ENCODE measurements at regions not wholly inside any gene's neighbourhood (a gene's known extent, or its start where the extent isn't known, plus 50 kb on each side); places are given as distances from the start of the nearest gene placed in this dataset.

DNA sequence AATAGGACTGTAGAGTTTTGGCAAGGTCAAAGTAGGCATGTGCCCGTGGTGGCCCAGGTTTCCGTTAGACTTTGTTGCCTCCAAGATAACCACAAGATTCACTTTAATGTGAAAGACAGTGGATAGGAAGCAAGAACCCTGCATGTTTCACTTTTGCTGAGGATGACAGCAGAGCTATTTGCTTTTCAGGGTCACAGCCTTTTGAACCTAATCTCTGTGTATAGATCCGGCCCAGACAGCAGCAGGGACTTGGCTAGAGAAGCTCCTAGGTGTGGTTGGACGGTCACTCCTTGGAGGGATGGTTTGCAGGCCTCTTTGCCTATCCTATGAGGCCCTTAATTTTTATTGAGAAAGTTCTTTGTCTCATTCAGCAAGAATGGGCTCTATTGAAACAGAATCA lies 538.8 kb downstream of the HACE1 start:
- Histone ChIP-seq H3K4me3 (ENCODE audit: insufficient read depth, low read depth, low read length) (no peak overlapping the region), H3K27me3 (ENCODE audit: control insufficient read depth, insufficient read depth, low read length, poor library complexity, severe bottlenecking) (no peaks in the 10 kb centered on the region), H3K9me3 (ENCODE audit: control insufficient read depth, low read length) (no peaks in the 10 kb centered on the region), H3K36me3 (ENCODE audit: control insufficient read depth, insufficient read depth, low read length) (no peaks in the 10 kb centered on the region), H3K27ac (ENCODE audit: insufficient read depth, low read depth, low read length, poor library complexity, severe bottlenecking) (no peak overlapping the region), H3K4me1 (ENCODE audit: control insufficient read depth, insufficient read depth, low read length) (no peaks in the 10 kb centered on the region)
- 66 to 71% methylated on average over 4 of the region's 4 CpGs for WGBS, 2 experiments

GRCh38 chr6:104312851-104313250 lies 546.9 kb downstream of the HACE1 start:
- Histone ChIP-seq H3K27ac (ENCODE audit: insufficient read depth, low read depth, low read length, poor library complexity, severe bottlenecking) (no peak overlapping the region), H3K4me3 (ENCODE audit: insufficient read depth, low read depth, low read length) (no peak overlapping the region), H3K4me1 (ENCODE audit: control insufficient read depth, insufficient read depth, low read length) (no peaks in the 10 kb centered on the region), H3K9me3 (ENCODE audit: control insufficient read depth, low read length) (no peaks in the 10 kb centered on the region), H3K36me3 (ENCODE audit: control insufficient read depth, insufficient read depth, low read length) (no peaks in the 10 kb centered on the region), H3K27me3 (ENCODE audit: control insufficient read depth, insufficient read depth, low read length, poor library complexity, severe bottlenecking) (no peaks in the 10 kb centered on the region)
- WGBS, 2 experiments = 86 to 95% methylated on average over 1 to 3 of the region's 3 CpGs

GRCh38 chr6:104306211-104306610 lies 553.5 kb downstream of the HACE1 start:
- Histone ChIP-seq H3K27ac (ENCODE audit: insufficient read depth, low read depth, low read length, poor library complexity, severe bottlenecking) (no peak overlapping the region), H3K36me3 (ENCODE audit: control insufficient read depth, insufficient read depth, low read length) (no peaks in the 10 kb centered on the region), H3K27me3 (ENCODE audit: control insufficient read depth, insufficient read depth, low read length, poor library complexity, severe bottlenecking) (no peaks in the 10 kb centered on the region), H3K4me3 (ENCODE audit: insufficient read depth, low read depth, low read length) (no peak overlapping the region), H3K9me3 (ENCODE audit: control insufficient read depth, low read length) (no peaks in the 10 kb centered on the region), H3K4me1 (ENCODE audit: control insufficient read depth, insufficient read depth, low read length) (no peaks in the 10 kb centered on the region)
- 99 to 100% methylated on average over 1 to 2 of the region's 2 CpGs for WGBS, 2 experiments

GRCh38 chr6:104305206-104305605 lies 554.5 kb downstream of the HACE1 start:
- H3K9me3 ChIP-seq (ENCODE audit: control insufficient read depth, low read length) = no peaks in the 10 kb centered on the region
- WGBS, 2 experiments = 92 to 93% methylated on average over 5 of the region's 5 CpGs
- no peaks in the 10 kb centered on the region for H3K36me3 ChIP-seq (ENCODE audit: control insufficient read depth, insufficient read depth, low read length)
- H3K4me3 ChIP-seq (ENCODE audit: insufficient read depth, low read depth, low read length) = no peak overlapping the region
- H3K27me3 ChIP-seq (ENCODE audit: control insufficient read depth, insufficient read depth, low read length, poor library complexity, severe bottlenecking) = no peaks in the 10 kb centered on the region
- no peaks in the 10 kb centered on the region for H3K4me1 ChIP-seq (ENCODE audit: control insufficient read depth, insufficient read depth, low read length)
- no peak overlapping the region for H3K27ac ChIP-seq (ENCODE audit: insufficient read depth, low read depth, low read length, poor library complexity, severe bottlenecking)

- Histone ChIP-seq H3K36me3 (ENCODE audit: control insufficient read depth, insufficient read depth, low read length) (no peaks in the 10 kb centered on the region), H3K4me1 (ENCODE audit: control insufficient read depth, insufficient read depth, low read length) (no peaks in the 10 kb centered on the region), H3K9me3 (ENCODE audit: control insufficient read depth, low read length) (no peaks in the 10 kb centered on the region), H3K27me3 (ENCODE audit: control insufficient read depth, insufficient read depth, low read length, poor library complexity, severe bottlenecking) (no peaks in the 10 kb centered on the region), H3K4me3 (ENCODE audit: insufficient read depth, low read depth, low read length) (no peak overlapping the region), H3K27ac (ENCODE audit: insufficient read depth, low read depth, low read length, poor library complexity, severe bottlenecking) (no peak overlapping the region)
- 82 to 85% methylated on average over 10 of the region's 10 CpGs for WGBS, 2 experiments
These were observed 557.8 kb downstream of the HACE1 start for GRCh38 chr6:104301951-104302350.

- H3K27ac ChIP-seq (ENCODE audit: insufficient read depth, low read depth, low read length, poor library complexity, severe bottlenecking) = no peak overlapping the region
- no peaks in the 10 kb centered on the region for H3K9me3 ChIP-seq (ENCODE audit: control insufficient read depth, low read length)
- H3K36me3 ChIP-seq (ENCODE audit: control insufficient read depth, insufficient read depth, low read length) = no peaks in the 10 kb centered on the region
- H3K4me1 ChIP-seq (ENCODE audit: control insufficient read depth, insufficient read depth, low read length) = no peaks in the 10 kb centered on the region
- no peak overlapping the region for H3K4me3 ChIP-seq (ENCODE audit: insufficient read depth, low read depth, low read length)
- H3K27me3 ChIP-seq (ENCODE audit: control insufficient read depth, insufficient read depth, low read length, poor library complexity, severe bottlenecking) = no peaks in the 10 kb centered on the region
- 98 to 100% methylated on average over 1 of the region's 1 CpG for WGBS, 2 experiments
These were observed 573.1 kb downstream of the HACE1 start for GRCh38 chr6:104286641-104287040.

GRCh38 chr6:104284872-104285271 lies 574.8 kb downstream of the HACE1 start:
- WGBS, 2 experiments = 93 to 94% methylated on average over 2 of the region's 4 CpGs
- H3K27ac ChIP-seq (ENCODE audit: insufficient read depth, low read depth, low read length, poor library complexity, severe bottlenecking) = no peak overlapping the region
- H3K9me3 ChIP-seq (ENCODE audit: control insufficient read depth, low read length) = no peaks in the 10 kb centered on the region
- H3K4me3 ChIP-seq (ENCODE audit: insufficient read depth, low read depth, low read length) = no peak overlapping the region
- no peaks in the 10 kb centered on the region for H3K27me3 ChIP-seq (ENCODE audit: control insufficient read depth, insufficient read depth, low read length, poor library complexity, severe bottlenecking)
- H3K4me1 ChIP-seq (ENCODE audit: control insufficient read depth, insufficient read depth, low read length) = no peaks in the 10 kb centered on the region
- no peaks in the 10 kb centered on the region for H3K36me3 ChIP-seq (ENCODE audit: control insufficient read depth, insufficient read depth, low read length)

DNA sequence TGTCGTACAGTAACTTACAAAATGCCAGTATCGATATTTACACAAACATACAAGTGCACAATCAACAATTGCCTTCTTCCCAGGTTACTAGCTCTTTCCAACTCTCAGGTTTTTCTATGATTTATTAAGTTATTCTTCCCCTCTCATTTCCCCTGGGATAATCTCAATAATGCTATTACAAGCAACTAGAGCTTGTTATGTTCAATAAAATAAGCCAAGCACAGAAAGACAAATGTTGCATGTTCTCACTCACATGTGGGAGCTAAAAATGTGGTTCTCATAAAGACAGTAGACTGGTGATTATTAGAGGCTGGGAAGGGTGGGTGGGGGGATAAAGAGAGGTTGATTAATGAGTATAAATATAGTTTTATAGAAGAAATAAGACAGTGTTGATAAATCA lies 577.1 kb downstream of the HACE1 start:
- Histone ChIP-seq H3K4me3 (ENCODE audit: insufficient read depth, low read depth, low read length) (no peak overlapping the region), H3K27me3 (ENCODE audit: control insufficient read depth, insufficient read depth, low read length, poor library complexity, severe bottlenecking) (no peaks in the 10 kb centered on the region), H3K27ac (ENCODE audit: insufficient read depth, low read depth, low read length, poor library complexity, severe bottlenecking) (no peak overlapping the region), H3K4me1 (ENCODE audit: control insufficient read depth, insufficient read depth, low read length) (no peaks in the 10 kb centered on the region), H3K36me3 (ENCODE audit: control insufficient read depth, insufficient read depth, low read length) (no peaks in the 10 kb centered on the region), H3K9me3 (ENCODE audit: control insufficient read depth, low read length) (no peaks in the 10 kb centered on the region)
- 94 to 97% methylated on average over 2 of the region's 2 CpGs for WGBS, 2 experiments

DNA sequence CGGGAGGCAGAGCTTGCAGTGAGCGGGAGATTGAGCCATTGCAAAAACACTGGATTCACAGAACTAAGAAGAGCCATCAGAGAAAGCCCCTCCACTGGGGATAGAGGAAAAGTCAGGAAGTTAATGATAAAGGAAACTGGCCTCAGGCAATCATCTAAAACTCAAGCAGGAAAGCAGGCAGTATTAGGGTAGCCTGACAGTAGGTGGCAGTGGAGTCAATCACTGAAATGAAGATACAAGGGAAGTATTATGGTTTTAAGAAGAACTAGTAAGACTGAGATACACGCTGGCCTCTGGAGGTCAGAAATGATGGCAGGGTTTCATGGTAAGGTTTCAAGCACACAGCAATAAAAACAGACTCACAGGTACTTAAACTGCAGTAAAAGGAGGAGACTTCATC lies 578.3 kb downstream of the HACE1 start:
- 85 to 89% methylated on average over 3 of the region's 3 CpGs for WGBS, 2 experiments
- no peaks in the 10 kb centered on the region for H3K9me3 ChIP-seq (ENCODE audit: control insufficient read depth, low read length)

DNA sequence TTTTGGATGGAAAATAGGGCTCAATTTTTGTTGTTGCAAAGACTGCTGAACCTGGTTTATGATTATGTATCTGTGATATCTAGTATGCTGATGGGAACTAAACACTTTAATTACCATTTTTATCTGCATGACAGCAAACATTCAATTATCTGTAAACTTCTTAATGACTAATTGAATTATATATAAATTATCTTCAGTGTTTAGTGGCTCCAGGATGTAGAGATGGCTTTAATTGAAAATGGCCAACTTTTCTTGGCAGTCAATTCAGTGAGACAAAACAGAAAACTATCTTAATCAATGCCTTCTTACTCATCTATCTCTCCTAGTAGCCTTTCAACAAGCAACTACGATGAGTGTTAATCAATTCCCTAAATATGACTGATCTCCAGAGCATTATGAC lies 591.3 kb downstream of the HACE1 start:
- no peaks in the 10 kb centered on the region for H3K4me1 ChIP-seq (ENCODE audit: control insufficient read depth, insufficient read depth, low read length)
- no peaks in the 10 kb centered on the region for H3K9me3 ChIP-seq (ENCODE audit: control insufficient read depth, low read length)
- H3K27me3 ChIP-seq (ENCODE audit: control insufficient read depth, insufficient read depth, low read length, poor library complexity, severe bottlenecking) = no peaks in the 10 kb centered on the region
- H3K36me3 ChIP-seq (ENCODE audit: control insufficient read depth, insufficient read depth, low read length) = no peaks in the 10 kb centered on the region
- H3K4me3 ChIP-seq (ENCODE audit: insufficient read depth, low read depth, low read length) = no peak overlapping the region
- WGBS, 2 experiments = 91 to 96% methylated on average over 1 of the region's 1 CpG
- H3K27ac ChIP-seq (ENCODE audit: insufficient read depth, low read depth, low read length, poor library complexity, severe bottlenecking) = no peak overlapping the region

More for the DNA sequence above, 578.3 kb downstream of the HACE1 start:
- H3K27me3 ChIP-seq (ENCODE audit: control insufficient read depth, insufficient read depth, low read length, poor library complexity, severe bottlenecking) = no peaks in the 10 kb centered on the region
- no peaks in the 10 kb centered on the region for H3K4me1 ChIP-seq (ENCODE audit: control insufficient read depth, insufficient read depth, low read length)
- H3K4me3 ChIP-seq (ENCODE audit: insufficient read depth, low read depth, low read length) = no peak overlapping the region
- H3K36me3 ChIP-seq (ENCODE audit: control insufficient read depth, insufficient read depth, low read length) = no peaks in the 10 kb centered on the region
- no peak overlapping the region for H3K27ac ChIP-seq (ENCODE audit: insufficient read depth, low read depth, low read length, poor library complexity, severe bottlenecking)

DNA sequence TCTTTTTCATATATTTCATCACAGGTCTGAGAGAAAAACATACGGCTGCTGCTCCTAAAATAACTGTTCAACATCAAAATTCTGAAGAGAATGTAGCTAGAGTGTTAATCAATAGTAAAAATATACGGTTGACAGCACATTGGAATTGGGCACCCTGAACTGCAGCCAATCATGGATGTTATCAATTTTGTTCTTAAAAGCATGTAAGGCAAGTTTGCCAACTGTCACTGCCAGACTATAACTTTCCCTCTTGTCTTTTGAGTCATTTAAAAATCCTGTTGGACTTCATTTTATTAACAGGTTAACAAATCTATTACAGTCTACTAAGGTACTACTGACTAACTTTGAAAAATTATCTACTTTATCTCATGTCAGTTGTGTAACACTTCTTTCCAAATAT lies 592.8 kb downstream of the HACE1 start:
- Histone ChIP-seq H3K27me3 (ENCODE audit: control insufficient read depth, insufficient read depth, low read length, poor library complexity, severe bottlenecking) (no peaks in the 10 kb centered on the region), H3K27ac (ENCODE audit: insufficient read depth, low read depth, low read length, poor library complexity, severe bottlenecking) (no peak overlapping the region), H3K4me3 (ENCODE audit: insufficient read depth, low read depth, low read length) (no peak overlapping the region), H3K36me3 (ENCODE audit: control insufficient read depth, insufficient read depth, low read length) (no peaks in the 10 kb centered on the region), H3K4me1 (ENCODE audit: control insufficient read depth, insufficient read depth, low read length) (no peaks in the 10 kb centered on the region), H3K9me3 (ENCODE audit: control insufficient read depth, low read length) (no peaks in the 10 kb centered on the region)
- WGBS, 2 experiments = 93 to 100% methylated on average over 1 to 2 of the region's 2 CpGs
